ACHN (cell line): ENCODE measurements at regions not wholly inside any gene's neighbourhood (a gene's known extent, or its start where the extent isn't known, plus 50 kb on each side); places are given as distances from the start of the nearest gene placed in this dataset.

Source experiments
- DNase-seq: peaks from one replicate; pipeline ENCODE4 v3.0.0-alpha.2; 2015
- in situ Hi-C: cut with HindIII; loops from 2 replicates; pipeline ENCODE4 v1.10.0; 2017; ENCODE audit warnings: low sequenced_read_pairs, low pct_ligation_motif_present, low pct_unique_long_range_greater_than_20kb

- DNase-seq, result no peak
- in situ Hi-C loops, result no loop called here
Observed at GRCh38 chr3:102290241-102290640, 144.6 kb upstream of the ZPLD1 start.

DNA sequence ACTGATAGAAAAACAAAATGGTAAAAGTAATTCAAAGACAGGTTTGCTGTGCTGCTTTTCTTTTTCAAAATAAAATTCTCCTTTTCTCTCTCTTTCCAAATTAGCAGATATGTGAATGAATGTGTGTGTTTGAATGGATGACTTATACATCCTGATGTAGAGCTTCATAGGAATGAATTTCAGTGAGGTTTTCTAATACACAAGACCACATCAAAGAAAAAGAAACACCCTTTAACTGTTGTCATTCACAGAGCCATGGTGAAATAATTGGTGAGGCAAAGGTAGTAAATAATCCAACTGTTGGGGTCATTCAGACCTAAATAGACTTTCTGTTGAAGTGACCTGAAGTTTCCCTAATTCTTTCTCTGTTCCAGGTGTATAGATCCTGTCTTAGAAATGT lies 139.1 kb upstream of the ZPLD1 start:
- in situ Hi-C loops, result no loop called here
- DNase-seq, result no peak

- no peak for DNase-seq
- in situ Hi-C loops, result no loop called here
Observed at GRCh38 chr3:102297072-102297658, 137.7 kb upstream of the ZPLD1 start.

GRCh38 chr3:102299125-102299877 lies 135.5 kb upstream of the ZPLD1 start:
- DNase-seq, result peak; percentile 8
- in situ Hi-C loops, result no loop called here

- in situ Hi-C loops, result no loop called here
- no peak for DNase-seq
Observed at GRCh38 chr3:102301155-102301880, 133.5 kb upstream of the ZPLD1 start.

DNA sequence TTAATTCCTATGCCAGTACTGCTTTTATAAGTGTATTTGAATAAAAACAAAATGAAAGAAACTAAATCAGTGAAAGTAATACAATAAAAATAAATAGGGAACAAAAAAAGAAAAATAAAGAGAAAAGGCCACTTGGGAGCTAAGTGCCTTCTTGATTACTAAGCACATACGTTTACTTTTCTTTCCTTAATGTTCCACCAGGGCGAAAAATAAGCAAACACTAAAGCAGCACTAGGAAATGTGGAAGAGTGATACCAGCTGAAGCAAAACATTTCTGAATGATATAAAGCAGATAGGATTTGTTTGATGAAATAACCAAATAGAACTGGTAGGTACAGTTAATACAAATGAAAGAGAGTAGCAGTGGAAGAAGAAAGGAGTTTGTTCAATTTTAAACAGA lies 132.8 kb upstream of the ZPLD1 start:
- in situ Hi-C loops, result no loop called here

DNA sequence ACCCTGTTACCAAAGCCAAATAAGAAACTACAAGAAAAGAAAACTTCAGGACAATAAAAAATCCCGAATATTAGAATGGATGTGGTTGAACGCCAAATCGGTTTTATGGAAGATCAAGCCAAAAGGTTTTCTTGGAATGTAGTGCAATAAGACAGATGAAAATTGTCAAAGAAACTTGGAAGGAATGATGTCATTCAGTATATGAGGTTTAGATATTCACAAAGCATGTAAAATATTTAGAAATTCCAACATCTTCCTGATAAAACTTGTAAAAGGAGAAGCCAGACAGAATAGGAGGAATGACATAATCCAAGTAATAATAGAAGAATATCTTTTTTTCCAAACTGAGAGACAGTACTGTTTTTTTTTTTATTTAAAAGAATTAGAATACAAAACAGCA lies 130.3 kb upstream of the ZPLD1 start:
- in situ Hi-C loops, result no loop called here
- DNase-seq, result no peak

More for the DNA sequence above, 132.8 kb upstream of the ZPLD1 start:
- DNase-seq, result no peak

DNA sequence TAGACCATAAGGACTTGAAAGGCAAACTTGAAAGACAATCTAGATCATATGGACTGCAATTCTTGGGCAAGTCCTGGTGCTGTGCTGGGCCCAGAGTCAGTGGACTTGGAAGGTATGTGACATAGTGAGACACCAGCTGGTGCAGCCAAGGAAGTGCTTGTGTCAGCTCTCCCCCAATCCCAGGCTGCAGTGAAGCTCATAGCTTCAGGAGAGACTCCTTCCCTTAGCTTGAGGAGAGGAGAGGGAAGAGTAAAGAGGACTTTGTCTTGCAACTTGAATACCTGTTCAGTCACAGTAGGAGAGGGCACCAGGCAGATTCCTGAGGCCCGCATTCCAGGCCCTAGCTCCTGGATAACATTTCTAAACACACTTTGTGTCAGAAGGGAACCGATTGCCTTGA lies 127.4 kb upstream of the ZPLD1 start:
- in situ Hi-C loops, result no loop called here
- DNase-seq, result no peak

- in situ Hi-C loops, result no loop called here
Observed at GRCh38 chr3:102329066-102329465, 105.7 kb upstream of the ZPLD1 start.

DNA sequence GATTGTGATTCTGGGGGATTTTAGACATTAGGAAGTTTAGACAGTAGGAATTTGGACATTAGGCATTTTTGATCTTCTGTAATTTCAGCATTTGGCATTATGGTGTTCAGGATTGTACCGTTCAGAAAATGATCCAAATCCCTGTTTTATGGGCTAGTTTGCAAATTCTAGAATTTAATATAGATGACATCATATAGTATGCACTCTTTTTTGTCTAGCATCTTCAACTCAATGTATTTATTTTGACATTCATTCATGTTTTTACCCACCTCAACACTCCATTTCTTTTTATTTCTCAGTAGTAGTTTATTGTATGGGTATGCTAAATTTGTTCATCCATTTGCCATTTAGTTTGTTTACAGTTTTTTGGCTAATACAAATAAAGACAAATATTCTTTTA lies 105.3 kb upstream of the ZPLD1 start:
- no peak for DNase-seq
- in situ Hi-C loops, result no loop called here

More at GRCh38 chr3:102329066-102329465, 105.7 kb upstream of the ZPLD1 start:
- DNase-seq, result no peak

DNA sequence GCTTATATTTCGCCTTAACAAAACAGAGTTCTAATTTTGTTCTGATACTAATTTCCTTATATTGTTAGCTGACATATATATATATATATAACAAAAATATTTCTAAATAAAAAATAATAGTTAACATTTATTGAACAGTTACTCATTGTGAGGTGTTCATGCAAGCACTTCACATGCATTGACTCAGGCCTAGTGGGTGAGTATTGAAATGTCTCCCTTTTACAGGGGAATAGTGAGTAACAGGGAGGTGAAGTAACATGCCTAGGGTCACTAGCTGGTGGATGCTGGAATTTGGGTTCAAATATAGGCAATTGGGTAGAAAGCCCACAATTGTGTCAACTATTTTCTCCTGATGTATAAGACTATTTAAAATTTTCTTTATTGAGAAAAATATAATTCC lies 102.6 kb upstream of the ZPLD1 start:
- in situ Hi-C loops, result no loop called here
- DNase-seq, result peak; percentile 5

- in situ Hi-C loops, result no loop called here
- DNase-seq, result no peak
Observed at GRCh38 chr3:102332934-102333333, 101.9 kb upstream of the ZPLD1 start.

GRCh38 chr3:102336130-102336529 lies 98.7 kb upstream of the ZPLD1 start:
- in situ Hi-C loops, result no loop called here
- no peak for DNase-seq

GRCh38 chr3:102339671-102340070 lies 95.1 kb upstream of the ZPLD1 start:
- DNase-seq, result no peak
- in situ Hi-C loops, result no loop called here

DNA sequence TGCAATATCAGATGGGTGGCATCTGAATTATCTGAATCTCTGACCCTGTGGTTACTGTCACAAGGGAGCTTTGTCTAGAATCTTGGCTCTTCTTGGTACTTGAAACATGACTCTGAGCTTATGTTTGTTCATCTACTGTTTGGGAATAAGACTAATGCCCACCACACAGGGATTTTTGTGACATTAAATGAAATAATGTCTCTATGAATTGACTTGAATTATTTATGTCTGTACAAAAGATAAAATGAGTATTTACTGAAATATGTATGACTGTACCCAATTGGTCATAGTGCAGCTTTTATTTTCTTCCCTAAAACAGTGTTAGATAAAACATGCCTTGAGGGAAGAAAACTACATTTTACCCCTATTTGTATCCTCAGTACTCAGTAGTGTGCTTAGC lies 87.9 kb upstream of the ZPLD1 start:
- in situ Hi-C loops, result no loop called here
- no peak for DNase-seq

GRCh38 chr3:102348904-102349303 lies 85.9 kb upstream of the ZPLD1 start:
- no peak for DNase-seq
- in situ Hi-C loops, result no loop called here

- in situ Hi-C loops, result no loop called here
- DNase-seq, result no peak
Observed at GRCh38 chr3:102353148-102353547, 81.7 kb upstream of the ZPLD1 start.

DNA sequence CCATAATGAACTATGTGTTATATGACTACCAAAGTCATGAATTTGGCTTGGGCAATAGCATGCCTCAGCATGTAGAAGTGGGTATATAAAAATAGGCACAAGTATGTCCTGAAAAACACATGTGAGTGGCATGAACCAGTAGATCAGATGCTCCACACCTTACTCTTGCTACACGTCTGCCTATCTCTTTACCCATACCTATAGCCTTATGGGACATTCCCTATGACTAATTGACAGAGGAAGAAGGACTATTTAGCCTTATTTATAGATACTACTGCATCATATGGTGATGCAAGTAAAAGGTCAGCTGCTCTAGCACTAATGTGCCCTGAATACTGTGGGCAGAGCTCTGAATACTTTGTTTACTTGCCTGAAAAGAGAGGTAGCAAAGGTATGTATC lies 81.0 kb upstream of the ZPLD1 start:
- in situ Hi-C loops, result no loop called here
- DNase-seq, result no peak

DNA sequence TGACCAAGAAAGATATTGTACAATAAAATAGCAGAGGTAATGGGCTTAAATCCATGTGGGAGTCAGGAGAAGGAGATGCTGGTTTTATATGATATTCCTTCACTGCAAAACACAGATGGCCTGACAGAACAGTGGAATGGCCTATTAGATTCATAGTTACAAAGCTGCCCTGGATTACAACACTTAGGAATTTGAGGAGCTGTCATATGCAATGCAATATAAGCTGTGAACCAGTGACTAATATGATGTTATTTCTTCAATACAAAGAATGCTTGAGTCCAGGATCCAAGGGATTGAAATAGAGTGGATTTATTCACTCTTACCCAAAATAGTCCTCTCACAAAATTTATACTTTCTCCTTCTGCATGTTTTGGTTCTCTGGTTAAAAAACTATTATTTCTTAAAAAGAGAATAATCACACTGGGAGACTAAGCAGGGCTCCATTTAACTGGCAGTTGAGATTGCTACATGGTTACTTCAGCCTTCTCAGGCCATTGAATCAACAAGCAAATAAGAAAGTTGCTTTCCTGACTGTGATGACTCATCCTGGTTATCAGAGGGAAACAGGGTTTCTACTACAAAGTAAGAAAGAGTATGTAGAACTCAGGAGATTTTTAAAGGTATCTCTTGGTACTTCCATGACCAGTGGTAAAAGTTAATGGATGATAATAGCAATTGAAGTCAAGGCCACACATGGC lies 79.8 kb upstream of the ZPLD1 start:
- DNase-seq, result peak; percentile 43
- in situ Hi-C loops, result no loop called here
